Naive B cell (primary cell): ENCODE measurements at regions not wholly inside any gene's neighbourhood (a gene's known extent, or its start where the extent isn't known, plus 50 kb on each side); places are given as distances from the start of the nearest gene placed in this dataset.
A peak's percentile ranks its signal among the peaks of the same experiment; 100 is the strongest.

Experiments
- ATAC-seq, 2 donors: fragments of 150-1000 bp; cut with Tn5 transposase; 2 replicates each; pipeline ENCODE4 v1.10.0; 2021; ENCODE audit warnings: low read depth in 2 of 2, mild to moderate bottlenecking in 2 of 2, moderate library complexity in 2 of 2
- DNase-seq: peaks from one replicate; pipeline ENCODE4 v3.0.0; 2022
- H3K27ac Mint-ChIP-seq, 6 donors: one replicate each; pipeline ENCODE4 v1.8.0; 2020 to 2022; ENCODE audit warnings: mild to moderate bottlenecking in 6 of 6, mixed read lengths in 6 of 6, moderate library complexity in 5 of 6, inconsistent platforms in 2 of 6
- H3K27me3 Mint-ChIP-seq, 3 donors: one replicate each; pipeline ENCODE4 v1.8.0; 2021 to 2022; ENCODE audit warnings: mixed read lengths in 3 of 3, mild to moderate bottlenecking in 1 of 3
- H3K36me3 Mint-ChIP-seq, 2 donors: one replicate each; pipeline ENCODE4 v1.8.0; 2020 to 2022; ENCODE audit warnings: mixed read lengths in 2 of 2, inconsistent platforms in 1 of 2, mild to moderate bottlenecking in 1 of 2
- H3K4me1 Mint-ChIP-seq, 3 donors: one replicate each; pipeline ENCODE4 v1.8.0; 2020 to 2022; ENCODE audit warnings: mixed read lengths in 3 of 3, inconsistent platforms in 1 of 3, mild to moderate bottlenecking in 1 of 3, moderate library complexity in 1 of 3
- H3K4me3 Mint-ChIP-seq, 8 donors: one replicate each; pipeline ENCODE4 v1.8.0; 2020 to 2022; ENCODE audit warnings: mild to moderate bottlenecking in 8 of 8, mixed read lengths in 8 of 8, moderate library complexity in 8 of 8, inconsistent platforms in 2 of 8
- H3K9me3 Mint-ChIP-seq, 7 donors: one replicate each; pipeline ENCODE4 v1.8.0; 2020 to 2022; ENCODE audit warnings: mixed read lengths in 7 of 7, mild to moderate bottlenecking in 5 of 7, inconsistent platforms in 2 of 7, moderate library complexity in 1 of 7

DNA sequence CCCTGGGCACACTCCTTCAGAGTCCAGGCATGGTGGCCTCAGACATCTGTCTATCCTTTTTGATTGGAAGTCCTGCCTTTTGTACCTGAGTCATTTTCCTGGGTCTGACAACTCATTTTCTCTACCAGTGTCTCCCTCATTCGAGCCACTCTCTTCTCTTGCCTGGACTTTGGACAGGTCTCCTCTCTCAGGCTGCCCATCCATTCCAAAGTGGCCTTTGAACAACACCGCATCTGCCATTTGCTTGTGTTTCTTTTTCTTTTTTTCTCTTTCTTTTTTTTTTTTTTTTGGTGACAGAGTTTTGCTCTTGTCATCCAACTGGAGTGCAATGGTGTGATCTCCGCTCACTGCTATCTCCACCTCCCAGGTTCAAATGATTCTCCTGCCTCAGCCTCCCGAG lies 142.1 kb upstream of the COBL start:
- Mint-ChIP-seq H3K27me3 (no peaks in the 10 kb centered on the region), H3K4me3 (no peak overlapping the region), H3K9me3 (peaks cover 0 to 4% (median under 1%) of the 10 kb centered on the region in 7 donors), H3K36me3 (no peaks in the 10 kb centered on the region), H3K27ac (no peak overlapping the region), H3K4me1 (no peaks in the 10 kb centered on the region)
- ATAC-seq (no peak), DNase-seq (no peak)

GRCh38 chr7:51457079-51457478 lies 140.5 kb upstream of the COBL start:
- ATAC-seq = no peak

DNA sequence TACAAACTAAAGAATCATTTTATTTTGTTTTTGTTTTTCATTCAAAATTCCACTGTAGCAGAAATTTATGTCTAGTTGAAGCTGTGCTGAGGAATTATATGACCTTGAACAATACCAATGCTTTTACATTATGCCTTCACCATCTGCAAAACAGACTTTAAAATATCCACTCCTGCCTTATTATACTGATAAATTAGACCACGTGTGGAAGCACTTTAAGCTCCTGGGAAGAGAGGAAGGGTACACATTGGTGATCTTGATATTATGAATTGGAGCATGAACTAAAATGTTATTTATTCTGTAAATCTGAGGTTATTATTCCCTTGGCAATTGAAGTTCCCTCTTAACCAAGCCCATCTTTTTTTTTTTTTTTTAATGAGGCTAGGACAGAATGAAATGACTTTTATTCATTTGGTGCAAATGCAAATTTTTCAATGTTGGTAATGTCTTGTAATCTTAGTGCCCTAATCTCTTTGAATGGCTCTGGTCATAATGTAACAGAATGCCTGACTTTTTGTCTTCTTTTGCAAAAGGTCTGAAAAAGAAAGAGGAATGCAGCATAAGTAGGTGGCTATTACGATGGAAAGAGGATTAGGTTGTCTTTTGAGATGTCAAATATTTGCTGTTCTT lies 139.9 kb upstream of the COBL start:
- Mint-ChIP-seq H3K36me3 (no peaks in the 10 kb centered on the region), H3K27me3 (no peaks in the 10 kb centered on the region), H3K4me1 (no peaks in the 10 kb centered on the region), H3K27ac (no peak overlapping the region), H3K9me3 (peaks cover 0 to 2% (median 0%) of the 10 kb centered on the region in 7 donors), H3K4me3 (no peak overlapping the region)
- no peak for ATAC-seq
- DNase-seq = no peak

More at GRCh38 chr7:51457079-51457478, 140.5 kb upstream of the COBL start:
- Mint-ChIP-seq H3K36me3 (no peaks in the 10 kb centered on the region), H3K4me1 (no peaks in the 10 kb centered on the region), H3K27ac (peak overlapping the region in 2 of 6 donors; percentile 6 to 11), H3K27me3 (no peaks in the 10 kb centered on the region), H3K9me3 (peaks cover 0 to 2% (median 0%) of the 10 kb centered on the region in 7 donors), H3K4me3 (peak overlapping the region in 1 of 8 donors; percentile 17)
- no peak for DNase-seq

DNA sequence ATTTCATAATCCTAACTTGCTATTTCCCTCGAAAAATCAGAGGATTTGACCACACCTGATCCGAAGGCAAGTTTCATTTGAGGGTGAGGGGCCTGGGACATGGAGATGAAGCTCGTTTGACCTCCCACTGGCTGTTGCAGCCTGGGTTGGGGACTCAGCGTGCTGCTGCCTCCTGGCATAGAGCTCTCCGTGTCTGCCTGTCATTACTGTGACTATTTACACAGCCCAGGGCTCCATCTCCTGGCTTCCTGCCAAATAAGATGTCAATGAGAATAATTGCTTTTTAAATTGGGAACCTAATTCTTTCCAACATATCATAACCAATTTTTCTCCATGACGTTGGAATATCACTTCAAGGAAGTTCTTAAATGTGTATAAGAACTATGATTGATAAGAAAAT lies 139.3 kb upstream of the COBL start:
- Mint-ChIP-seq H3K27me3 (peaks cover 0 to 4% (median 0%) of the 10 kb centered on the region in 3 donors), H3K4me3 (no peak overlapping the region), H3K36me3 (no peaks in the 10 kb centered on the region), H3K4me1 (no peaks in the 10 kb centered on the region), H3K9me3 (peaks cover 0 to 2% (median 0%) of the 10 kb centered on the region in 7 donors), H3K27ac (no peak overlapping the region)
- no peak for DNase-seq
- ATAC-seq = no peak

DNA sequence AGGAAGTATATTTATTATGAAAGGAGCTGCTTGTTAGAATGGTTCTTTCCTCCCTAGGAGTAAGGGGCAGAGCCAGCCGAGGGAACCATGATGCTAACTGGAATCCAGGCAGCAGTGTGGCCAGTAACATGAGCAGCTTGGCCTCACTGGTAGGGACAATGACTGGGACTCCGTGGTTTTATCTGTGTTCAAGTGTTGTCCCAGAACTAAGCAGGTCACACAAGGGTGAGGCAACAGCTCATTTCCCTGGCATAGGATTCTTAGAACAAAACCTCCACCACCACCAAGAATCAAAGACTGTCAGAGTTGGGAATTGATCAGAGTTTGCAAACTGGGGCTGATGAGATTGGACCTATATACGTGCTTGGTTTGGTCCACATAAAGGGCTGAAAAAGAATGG lies 138.9 kb upstream of the COBL start:
- DNase-seq (no peak), ATAC-seq (no peak)
- Mint-ChIP-seq H3K27ac (no peak overlapping the region), H3K36me3 (no peaks in the 10 kb centered on the region), H3K27me3 (peaks cover 0 to 5% (median 0%) of the 10 kb centered on the region in 3 donors), H3K4me3 (no peak overlapping the region), H3K9me3 (peaks cover 0 to 2% (median 0%) of the 10 kb centered on the region in 7 donors), H3K4me1 (no peaks in the 10 kb centered on the region)

- Mint-ChIP-seq H3K27ac (no peak overlapping the region), H3K9me3 (peaks cover 0 to 6% (median 0%) of the 10 kb centered on the region in 7 donors), H3K36me3 (no peaks in the 10 kb centered on the region), H3K27me3 (peaks cover 0 to 9% (median 0%) of the 10 kb centered on the region in 3 donors), H3K4me3 (no peak overlapping the region), H3K4me1 (no peaks in the 10 kb centered on the region)
- DNase-seq (no peak), ATAC-seq (no peak)
Measured at GRCh38 chr7:51455086-51455485, 138.5 kb upstream of the COBL start.

- H3K27me3 Mint-ChIP-seq = peaks cover 0 to 11% (median 0%) of the 10 kb centered on the region in 3 donors
- DNase-seq (no peak), ATAC-seq (no peak)
- H3K4me1 Mint-ChIP-seq = no peaks in the 10 kb centered on the region
- H3K9me3 Mint-ChIP-seq = peaks cover 0 to 10% (median 0%) of the 10 kb centered on the region in 7 donors
- no peak overlapping the region for H3K4me3 Mint-ChIP-seq
- H3K36me3 Mint-ChIP-seq = no peaks in the 10 kb centered on the region
- no peak overlapping the region for H3K27ac Mint-ChIP-seq
Measured at GRCh38 chr7:51452694-51453093, 136.1 kb upstream of the COBL start.

- Mint-ChIP-seq H3K4me1 (no peaks in the 10 kb centered on the region), H3K27ac (peak overlapping the region in 1 of 6 donors; percentile 61), H3K36me3 (no peaks in the 10 kb centered on the region), H3K9me3 (peaks cover 0 to 10% (median 0%) of the 10 kb centered on the region in 7 donors), H3K27me3 (peaks cover 0 to 11% (median under 1%) of the 10 kb centered on the region in 3 donors), H3K4me3 (no peak overlapping the region)
- DNase-seq (no peak), ATAC-seq (no peak)
Measured at GRCh38 chr7:51451751-51452476, 135.3 kb upstream of the COBL start.

- Mint-ChIP-seq H3K9me3 (peaks cover 0 to 10% (median 2%) of the 10 kb centered on the region in 7 donors), H3K27me3 (peaks cover 0 to 11% (median 7%) of the 10 kb centered on the region in 3 donors), H3K4me1 (no peaks in the 10 kb centered on the region), H3K27ac (no peak overlapping the region), H3K36me3 (no peaks in the 10 kb centered on the region), H3K4me3 (no peak overlapping the region)
- DNase-seq (no peak), ATAC-seq (no peak)
Measured at GRCh38 chr7:51450541-51450940, 133.9 kb upstream of the COBL start.

GRCh38 chr7:51446785-51447184 lies 130.2 kb upstream of the COBL start:
- ATAC-seq = no peak
- no peak for DNase-seq
- H3K27ac Mint-ChIP-seq = no peak overlapping the region
- no peak overlapping the region for H3K4me3 Mint-ChIP-seq
- H3K27me3 Mint-ChIP-seq = peaks cover 0 to 11% (median 7%) of the 10 kb centered on the region in 3 donors
- peaks cover 3 to 22% (median 13%) of the 10 kb centered on the region in 7 donors for H3K9me3 Mint-ChIP-seq
- peaks cover 8% of the 10 kb centered on the region in 2 donors for H3K36me3 Mint-ChIP-seq
- no peaks in the 10 kb centered on the region for H3K4me1 Mint-ChIP-seq

GRCh38 chr7:51446356-51446755 lies 129.7 kb upstream of the COBL start:
- Mint-ChIP-seq H3K27ac (no peak overlapping the region), H3K9me3 (peaks cover 3 to 22% (median 13%) of the 10 kb centered on the region in 7 donors), H3K4me1 (no peaks in the 10 kb centered on the region), H3K27me3 (peaks cover 0 to 9% (median 7%) of the 10 kb centered on the region in 3 donors), H3K4me3 (no peak overlapping the region), H3K36me3 (peaks cover 8% of the 10 kb centered on the region in 2 donors)
- ATAC-seq (no peak), DNase-seq (no peak)

GRCh38 chr7:51444936-51445335 lies 128.3 kb upstream of the COBL start:
- DNase-seq (no peak), ATAC-seq (no peak)
- Mint-ChIP-seq H3K4me3 (no peak overlapping the region), H3K36me3 (peaks cover 8% of the 10 kb centered on the region in 2 donors), H3K4me1 (no peaks in the 10 kb centered on the region), H3K27me3 (peaks cover 0 to 7% (median 0%) of the 10 kb centered on the region in 3 donors), H3K27ac (no peak overlapping the region), H3K9me3 (peaks cover 3 to 22% (median 12%) of the 10 kb centered on the region in 7 donors)

- H3K27me3 Mint-ChIP-seq = peaks cover 0 to 23% (median 5%) of the 10 kb centered on the region in 3 donors
- H3K36me3 Mint-ChIP-seq = no peaks in the 10 kb centered on the region
- ATAC-seq (no peak), DNase-seq (peak; percentile 6)
- no peak overlapping the region for H3K4me3 Mint-ChIP-seq
- no peaks in the 10 kb centered on the region for H3K4me1 Mint-ChIP-seq
- no peak overlapping the region for H3K27ac Mint-ChIP-seq
- no peaks in the 10 kb centered on the region for H3K9me3 Mint-ChIP-seq
Measured at GRCh38 chr7:51430480-51431086, 114.0 kb upstream of the COBL start.
